ENCODE measurements at regions not wholly inside any gene's neighbourhood (a gene's known extent, or its start where the extent isn't known, plus 50 kb on each side); places are given as distances from the start of the nearest gene placed in this dataset.

DNA sequence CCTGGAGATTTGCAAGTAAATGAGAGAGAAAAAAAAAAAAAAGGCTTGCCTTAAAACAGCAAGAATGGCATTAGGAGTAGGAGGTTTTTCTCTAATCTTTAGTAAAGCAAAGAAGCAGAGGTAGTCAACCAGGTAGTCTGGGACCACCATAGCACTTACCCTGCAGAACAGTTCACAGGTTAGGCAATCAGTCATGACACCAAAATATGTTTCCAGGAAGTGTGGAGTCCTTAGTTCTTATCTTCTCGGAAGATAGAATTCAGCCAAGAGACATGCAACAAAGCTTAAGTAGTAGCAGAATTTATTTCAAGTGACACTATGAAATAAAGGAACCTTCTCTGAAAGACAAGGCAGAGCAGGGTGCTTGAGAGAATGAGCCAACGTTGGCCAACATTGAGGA lies 295.8 kb downstream of the IPO8 start:
- no peak overlapping the region for H3K27ac ChIP-seq (ENCODE audit: low read length)
- H3K79me2 ChIP-seq (ENCODE audit: low read length): no peaks in the 10 kb centered on the region
- DNase-seq (no peak), ATAC-seq (no peak)
- H3K27me3 ChIP-seq (ENCODE audit: low read length): no peaks in the 10 kb centered on the region
- H3F3A ChIP-seq (ENCODE audit: low read length, unreplicated experiment): no peaks in the 10 kb centered on the region
- ChIA-PET POLR2A (ENCODE audit: unreplicated experiment) (no interaction called here), CTCF (no interaction called here)
- H3K9ac ChIP-seq (ENCODE audit: low read length): no peak overlapping the region
- peaks cover 6% of the 10 kb centered on the region; the same call in 1 of the 2 replicates for H3K9me3 ChIP-seq (ENCODE audit: low read length)
- H3K9me2 ChIP-seq (replicated peaks; ENCODE audit: low read length): no peaks in the 10 kb centered on the region
- no peaks in the 10 kb centered on the region for H3K4me1 ChIP-seq (ENCODE audit: insufficient read depth, low read length)
- BruUV-seq (replicated peaks): no TSS peak
- no peaks in the 10 kb centered on the region for H4K20me1 ChIP-seq (ENCODE audit: low read length)
- intact Hi-C loops (cut with micrococcal nuclease): no loop called here
- H2AFZ ChIP-seq (ENCODE audit: low read length): no peak overlapping the region
- H3K4me3 ChIP-seq (ENCODE audit: low read length): no peak overlapping the region
- no peaks in the 10 kb centered on the region for H3K36me3 ChIP-seq (ENCODE audit: low read depth, low read length)
- no peak overlapping the region for H3K4me2 ChIP-seq (ENCODE audit: low read length)
- no peak for TF ChIP-seq EZH2phosphoT487 (IDR thresholded peaks at IDR 0.05; ENCODE audit: borderline replicate concordance, low read length)
- no peak for TF ChIP-seq EZH2 (IDR thresholded peaks at IDR 0.05; ENCODE audit: low read length, unreplicated experiment)
- TF ChIP-seq, protein P1, sequence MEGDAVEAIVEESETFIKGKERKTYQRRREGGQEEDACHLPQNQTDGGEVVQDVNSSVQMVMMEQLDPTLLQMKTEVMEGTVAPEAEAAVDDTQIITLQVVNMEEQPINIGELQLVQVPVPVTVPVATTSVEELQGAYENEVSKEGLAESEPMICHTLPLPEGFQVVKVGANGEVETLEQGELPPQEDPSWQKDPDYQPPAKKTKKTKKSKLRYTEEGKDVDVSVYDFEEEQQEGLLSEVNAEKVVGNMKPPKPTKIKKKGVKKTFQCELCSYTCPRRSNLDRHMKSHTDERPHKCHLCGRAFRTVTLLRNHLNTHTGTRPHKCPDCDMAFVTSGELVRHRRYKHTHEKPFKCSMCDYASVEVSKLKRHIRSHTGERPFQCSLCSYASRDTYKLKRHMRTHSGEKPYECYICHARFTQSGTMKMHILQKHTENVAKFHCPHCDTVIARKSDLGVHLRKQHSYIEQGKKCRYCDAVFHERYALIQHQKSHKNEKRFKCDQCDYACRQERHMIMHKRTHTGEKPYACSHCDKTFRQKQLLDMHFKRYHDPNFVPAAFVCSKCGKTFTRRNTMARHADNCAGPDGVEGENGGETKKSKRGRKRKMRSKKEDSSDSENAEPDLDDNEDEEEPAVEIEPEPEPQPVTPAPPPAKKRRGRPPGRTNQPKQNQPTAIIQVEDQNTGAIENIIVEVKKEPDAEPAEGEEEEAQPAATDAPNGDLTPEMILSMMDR (conservative IDR thresholded peaks at IDR 0.05; ENCODE audit: low read depth, low read length): no peak

DNA sequence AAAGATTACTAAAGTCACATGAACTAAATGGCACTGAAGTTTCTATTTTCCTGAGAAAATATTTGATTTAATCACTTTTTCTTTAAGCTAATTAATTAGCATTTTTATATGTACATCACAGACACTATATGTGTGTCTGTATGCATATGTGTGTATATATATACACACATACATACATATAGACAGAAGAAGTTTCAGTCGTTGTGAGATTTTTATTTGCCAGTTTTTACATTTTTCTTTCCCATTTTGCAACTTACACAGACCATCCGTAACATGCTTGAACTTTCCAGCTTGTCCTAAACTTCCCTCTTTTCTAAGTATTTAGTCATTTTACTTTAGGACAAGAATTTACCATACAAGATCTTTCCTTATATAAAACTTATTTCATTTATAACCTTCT lies 299.1 kb downstream of the IPO8 start:
- Histone ChIP-seq H3K36me3 (ENCODE audit: low read depth, low read length) (no peaks in the 10 kb centered on the region), H3K9me2 (replicated peaks; ENCODE audit: low read length) (no peaks in the 10 kb centered on the region), H3K4me1 (ENCODE audit: insufficient read depth, low read length) (no peaks in the 10 kb centered on the region), H3F3A (ENCODE audit: low read length, unreplicated experiment) (no peaks in the 10 kb centered on the region), H2AFZ (ENCODE audit: low read length) (no peak overlapping the region), H3K79me2 (ENCODE audit: low read length) (no peaks in the 10 kb centered on the region), H3K4me2 (ENCODE audit: low read length) (no peak overlapping the region), H4K20me1 (ENCODE audit: low read length) (no peaks in the 10 kb centered on the region), H3K9ac (ENCODE audit: low read length) (no peak overlapping the region), H3K4me3 (ENCODE audit: low read length) (no peak overlapping the region), H3K27ac (ENCODE audit: low read length) (no peak overlapping the region), H3K9me3 (ENCODE audit: low read length) (peaks cover 11% of the 10 kb centered on the region), H3K27me3 (ENCODE audit: low read length) (no peaks in the 10 kb centered on the region)
- POLR2A ChIA-PET (ENCODE audit: unreplicated experiment): no interaction called here
- ATAC-seq (no peak), DNase-seq (no peak)
- intact Hi-C loops (cut with micrococcal nuclease): no loop called here
- no TSS peak for BruUV-seq (replicated peaks)
- CTCF ChIA-PET: no interaction called here
- TF ChIP-seq, protein P1 (conservative IDR thresholded peaks at IDR 0.05; ENCODE audit: low read depth, low read length): no peak
- TF ChIP-seq EZH2 (IDR thresholded peaks at IDR 0.05; ENCODE audit: low read length, unreplicated experiment) (no peak), EZH2phosphoT487 (IDR thresholded peaks at IDR 0.05; ENCODE audit: borderline replicate concordance, low read length) (no peak)

- Histone ChIP-seq H3K4me3 (ENCODE audit: low read length) (no peak overlapping the region), H3K4me2 (ENCODE audit: low read length) (no peak overlapping the region), H3K9ac (ENCODE audit: low read length) (no peak overlapping the region), H3K9me2 (replicated peaks; ENCODE audit: low read length) (no peaks in the 10 kb centered on the region), H3K27ac (ENCODE audit: low read length) (no peak overlapping the region), H3K9me3 (ENCODE audit: low read length) (peaks cover 11% of the 10 kb centered on the region), H3K36me3 (ENCODE audit: low read depth, low read length) (no peaks in the 10 kb centered on the region), H3F3A (ENCODE audit: low read length, unreplicated experiment) (no peaks in the 10 kb centered on the region), H3K27me3 (ENCODE audit: low read length) (no peaks in the 10 kb centered on the region), H2AFZ (ENCODE audit: low read length) (no peak overlapping the region), H3K4me1 (ENCODE audit: insufficient read depth, low read length) (no peaks in the 10 kb centered on the region), H4K20me1 (ENCODE audit: low read length) (no peaks in the 10 kb centered on the region), H3K79me2 (ENCODE audit: low read length) (no peaks in the 10 kb centered on the region)
- no peak for TF ChIP-seq EZH2phosphoT487 (IDR thresholded peaks at IDR 0.05; ENCODE audit: borderline replicate concordance, low read length)
- TF ChIP-seq, protein P1 (conservative IDR thresholded peaks at IDR 0.05; ENCODE audit: low read depth, low read length): no peak
- TF ChIP-seq EZH2 (IDR thresholded peaks at IDR 0.05; ENCODE audit: low read length, unreplicated experiment): no peak
- intact Hi-C loops (cut with micrococcal nuclease): no loop called here
- CTCF ChIA-PET: no interaction called here
- ATAC-seq (no peak), DNase-seq (no peak)
- POLR2A ChIA-PET (ENCODE audit: unreplicated experiment): no interaction called here
- no TSS peak for BruUV-seq (replicated peaks)
Observed at GRCh38 chr12:30395190-30395589, 300.5 kb downstream of the IPO8 start.
